Common myeloid progenitor, CD34-positive (primary cell): ENCODE measurements at regions not wholly inside any gene's neighbourhood (a gene's known extent, or its start where the extent isn't known, plus 50 kb on each side); places are given as distances from the start of the nearest gene placed in this dataset.
A peak's percentile ranks its signal among the peaks of the same experiment; 100 is the strongest.
"Not testable (repeated sequence)": the region's sequence is repeated elsewhere in the genome, so short reads cannot be mapped to it uniquely, and the experiment has no call there.

Source experiments
- CTCF ChIA-PET: fragments of 350-600 bp; sonication (Branson Sonifier 250); formaldehyde crosslinking; loops from one replicate; lab custom pipeline; 2021; ENCODE audit warnings: antibody characterized with exemption; lab: Charles Lee
- POLR2A ChIA-PET: fragments of 350-600 bp; sonication (Branson Sonifier 250); formaldehyde crosslinking; loops from one replicate; lab custom pipeline; 2021; ENCODE audit warnings: antibody characterized with exemption; lab: Charles Lee
- DNase-seq, 3 donors: peaks; one replicate each; pipeline versions ENCODE4 v3.0.0 to v3.0.0-alpha.2; 2013
- H3K27ac ChIP-seq, 2 experiments: 1 replicate in 1 of 2; 2 replicates in 1 of 2; pipeline ENCODE4 v1.7.0; 2013; ENCODE audit warnings: inconsistent platforms in 2 of 2, low read length in 2 of 2, mild to moderate bottlenecking in 2 of 2, low read depth in 1 of 2, moderate library complexity in 1 of 2; ENCODE audit not compliant: severe bottlenecking in 2 of 2, insufficient read depth in 1 of 2, poor library complexity in 1 of 2
- H3K27me3 ChIP-seq, 5 experiments: replicated peaks in 2 of 5; 1 replicate in 3 of 5; 2 replicates in 2 of 5; pipeline versions ENCODE4 v1.6.1 to v1.7.0; 2013; ENCODE audit warnings: low read length in 4 of 5, mild to moderate bottlenecking in 2 of 5, moderate library complexity in 2 of 5, inconsistent platforms in 1 of 5; ENCODE audit not compliant: insufficient read depth in 5 of 5, control insufficient read depth in 4 of 5
- H3K36me3 ChIP-seq, 4 experiments: 1 replicate in 2 of 4; 2 replicates in 2 of 4; pipeline versions ENCODE4 v1.6.1 to v1.7.0; 2013; ENCODE audit warnings: low read length in 3 of 4, control low read depth in 1 of 4, mild to moderate bottlenecking in 1 of 4; ENCODE audit not compliant: control insufficient read depth in 4 of 4, insufficient read depth in 4 of 4
- H3K4me1 ChIP-seq, 4 experiments: 1 replicate in 3 of 4; 2 replicates in 1 of 4; pipeline versions ENCODE4 v1.6.1 to v1.7.1; 2013; ENCODE audit warnings: low read length in 3 of 4, mild to moderate bottlenecking in 3 of 4, control low read depth in 1 of 4, inconsistent platforms in 1 of 4, moderate library complexity in 1 of 4; ENCODE audit not compliant: control insufficient read depth in 4 of 4, insufficient read depth in 4 of 4; ENCODE audit errors: control extremely low read depth in 1 of 4
- H3K4me3 ChIP-seq, 7 experiments: 1 replicate in 4 of 7; 2 replicates in 3 of 7; pipeline versions ENCODE4 v1.5.1 to v1.7.0; 2013; ENCODE audit warnings: mild to moderate bottlenecking in 7 of 7, low read length in 6 of 7, moderate library complexity in 6 of 7, inconsistent platforms in 2 of 7, low read depth in 2 of 7, control low read depth in 1 of 7; ENCODE audit not compliant: insufficient read depth in 4 of 7, control insufficient read depth in 1 of 7; ENCODE audit errors: extremely low read depth in 1 of 7
- H3K9me3 ChIP-seq, 5 experiments: 1 replicate in 4 of 5; 2 replicates in 1 of 5; pipeline versions ENCODE4 v1.6.1 to v1.7.1; 2013; ENCODE audit warnings: low read length in 4 of 5, mild to moderate bottlenecking in 2 of 5, inconsistent platforms in 1 of 5, low read depth in 1 of 5, moderate library complexity in 1 of 5; ENCODE audit not compliant: control insufficient read depth in 4 of 5, insufficient read depth in 2 of 5; ENCODE audit errors: control extremely low read depth in 1 of 5
- WGBS: methylation state at CpG from one replicate; pipeline ENCODE4 v1.1.5; 2013; ENCODE audit not compliant: insufficient coverage; 5-methylcytosine and 5-hydroxymethylcytosine counted together

DNA sequence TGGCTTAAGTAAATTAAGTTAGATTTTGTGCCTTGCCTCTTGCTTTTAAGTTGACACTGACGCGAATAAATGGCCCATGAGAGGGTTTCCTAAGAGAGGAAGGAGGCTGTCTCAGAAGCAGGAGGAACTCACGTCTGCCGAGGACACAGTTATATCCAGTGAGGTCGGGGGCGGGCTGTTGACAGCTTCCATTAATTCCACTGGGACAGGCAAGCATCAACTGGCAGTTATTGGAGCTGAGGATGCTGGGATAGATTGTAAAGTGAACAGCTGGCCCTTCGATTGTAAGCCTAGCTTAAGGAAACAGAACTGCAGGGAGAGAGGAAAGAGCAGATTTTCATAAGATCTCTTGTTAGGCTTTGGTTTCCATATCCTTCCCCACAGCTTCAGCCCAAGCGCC lies 399.2 kb downstream of the IPO8 start:
- no peaks in the 10 kb centered on the region for H3K36me3 ChIP-seq
- no peaks in the 10 kb centered on the region for H3K9me3 ChIP-seq
- H3K27ac ChIP-seq, result no peak overlapping the region
- H3K4me1 ChIP-seq, result no peaks in the 10 kb centered on the region
- ChIA-PET POLR2A (no interaction called here), CTCF (no interaction called here)
- DNase-seq, result no peak
- 65% methylated on average over 7 of the region's 8 CpGs for WGBS
- H3K27me3 ChIP-seq, result no peaks in the 10 kb centered on the region
- no peak overlapping the region for H3K4me3 ChIP-seq

DNA sequence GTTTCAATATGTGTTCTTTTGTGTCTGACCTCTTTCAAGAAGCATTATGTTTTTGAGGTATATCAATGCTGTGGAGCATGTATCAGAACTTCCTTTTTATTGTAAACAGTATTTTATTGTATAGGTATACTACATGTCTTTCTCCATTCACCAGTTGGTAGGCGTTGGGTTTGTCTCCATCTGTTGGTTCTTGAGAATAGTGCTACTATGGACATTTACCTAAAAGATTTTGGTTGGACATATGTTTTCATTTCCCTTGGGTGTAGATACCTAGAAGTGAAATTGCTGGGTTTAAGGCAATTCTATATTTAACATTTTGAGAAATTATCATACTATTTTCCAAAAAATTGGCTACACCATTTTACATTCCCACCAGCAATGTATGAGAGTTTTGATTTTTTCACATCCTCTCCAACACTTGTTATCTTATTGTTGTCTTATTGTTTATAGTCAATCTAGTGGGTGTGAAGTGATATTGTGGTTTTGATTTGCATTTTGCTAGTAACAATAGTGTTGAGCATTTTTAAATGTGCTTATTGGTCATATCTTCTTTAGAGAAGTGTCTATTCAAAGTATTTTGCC lies 409.2 kb downstream of the IPO8 start:
- Histone ChIP-seq H3K27me3 (no peaks in the 10 kb centered on the region), H3K36me3 (no peaks in the 10 kb centered on the region), H3K9me3 (no peaks in the 10 kb centered on the region), H3K4me3 (no peak overlapping the region), H3K4me1 (no peaks in the 10 kb centered on the region), H3K27ac (no peak overlapping the region)
- ChIA-PET POLR2A (no interaction called here), CTCF (no interaction called here)
- WGBS, result no CpG with 5 or more reads among the region's 1 CpG
- DNase-seq, result peak; percentile 2 to 8 (median 2)

DNA sequence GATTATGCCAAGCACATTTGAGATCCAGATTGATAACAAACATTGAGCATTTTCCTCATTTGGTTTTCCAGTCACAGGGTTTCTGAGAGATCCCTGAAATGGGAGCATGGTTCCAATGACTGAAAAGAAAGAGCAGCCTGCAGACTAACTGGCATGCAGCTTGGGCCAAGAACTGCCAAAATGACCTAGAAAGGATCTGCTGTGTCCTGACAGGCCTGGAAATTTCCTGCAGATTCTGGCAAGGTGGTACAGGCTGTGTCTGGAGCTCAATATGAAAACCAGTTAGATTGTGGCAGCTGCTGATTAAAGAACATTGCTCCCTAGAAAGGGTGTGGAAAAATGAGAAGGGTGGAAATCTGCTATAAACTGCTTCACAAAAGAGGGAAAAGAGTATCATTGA lies 417.3 kb downstream of the IPO8 start:
- no peak for DNase-seq
- H3K27ac ChIP-seq, result no peak overlapping the region
- ChIA-PET CTCF (no interaction called here), POLR2A (no interaction called here)
- H3K4me1 ChIP-seq, result no peaks in the 10 kb centered on the region
- no peaks in the 10 kb centered on the region for H3K36me3 ChIP-seq
- no peaks in the 10 kb centered on the region for H3K27me3 ChIP-seq
- H3K9me3 ChIP-seq, result no peaks in the 10 kb centered on the region
- no peak overlapping the region for H3K4me3 ChIP-seq

DNA sequence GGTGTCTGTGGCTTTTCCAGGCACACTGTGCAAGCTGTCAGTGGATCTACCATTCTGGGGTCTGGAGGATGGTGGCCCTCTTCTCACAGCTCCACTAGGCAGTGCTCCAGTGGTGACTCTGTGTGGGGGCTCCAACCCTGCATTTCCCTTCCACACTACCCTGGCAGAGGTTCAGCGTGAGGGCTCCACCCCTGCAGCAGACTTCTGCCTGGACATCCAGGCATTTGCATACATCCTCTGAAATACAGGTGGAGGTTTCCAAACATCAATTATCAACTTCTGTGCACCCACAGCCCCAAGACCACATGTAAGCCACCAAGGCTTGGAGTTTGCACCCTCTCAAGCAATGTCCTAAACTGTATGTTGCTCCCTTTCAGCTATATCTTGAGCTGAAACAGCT lies 423.2 kb downstream of the IPO8 start:
- H3K36me3 ChIP-seq, POLR2A ChIA-PET, H3K27me3 ChIP-seq, CTCF ChIA-PET, H3K4me3 ChIP-seq, H3K4me1 ChIP-seq, DNase-seq, H3K27ac ChIP-seq, H3K9me3 ChIP-seq: not testable (repeated sequence)
- WGBS, result 86% methylated on average over 1 of the region's 1 CpG

DNA sequence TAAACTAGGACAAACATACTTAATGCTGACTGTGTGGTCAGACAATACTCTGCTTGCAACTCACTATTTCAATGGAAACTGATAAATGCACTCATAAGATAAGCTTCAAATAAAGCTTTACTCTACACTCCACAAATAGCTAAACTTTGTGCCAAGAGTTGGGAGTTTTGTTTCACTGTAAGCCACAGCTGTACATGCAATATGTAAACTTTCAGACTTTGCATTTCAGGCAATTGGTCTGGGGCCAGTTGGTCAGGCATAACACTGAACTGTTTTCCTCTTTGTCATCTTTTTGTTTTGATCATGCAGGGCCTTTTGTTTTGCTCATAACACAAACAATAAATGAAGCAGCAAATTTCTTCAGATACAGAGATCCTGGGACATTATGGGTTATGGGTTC lies 426.2 kb downstream of the IPO8 start:
- Histone ChIP-seq H3K4me1 (no peaks in the 10 kb centered on the region), H3K9me3 (peaks cover 0 to 8% (median 3%) of the 10 kb centered on the region in 5 experiments), H3K4me3 (no peak overlapping the region), H3K36me3 (no peaks in the 10 kb centered on the region), H3K27ac (no peak overlapping the region), H3K27me3 (no peaks in the 10 kb centered on the region)
- ChIA-PET CTCF (no interaction called here), POLR2A (no interaction called here)
- DNase-seq, result no peak

DNA sequence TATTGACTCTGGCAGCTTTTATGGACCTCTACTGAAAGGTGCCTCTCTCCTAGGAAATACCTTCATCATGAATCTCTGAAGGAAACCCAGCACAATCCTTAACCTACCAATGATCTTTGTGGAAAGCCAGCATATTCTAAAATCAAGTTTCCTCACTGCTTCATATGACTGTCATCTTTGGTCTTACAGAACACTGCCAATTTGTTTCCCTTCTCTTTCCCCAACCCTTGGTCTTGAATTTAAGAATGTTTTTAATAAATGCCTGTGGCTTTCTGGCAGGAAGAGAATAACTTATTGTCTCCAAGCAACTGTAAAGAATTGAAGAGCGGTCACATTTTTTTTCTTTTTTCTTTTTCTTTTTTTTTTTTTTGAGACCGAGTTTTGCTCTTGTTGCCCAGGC lies 427.6 kb downstream of the IPO8 start:
- WGBS, result 100% methylated on average over 1 of the region's 2 CpGs
- ChIA-PET CTCF (no interaction called here), POLR2A (no interaction called here)
- Histone ChIP-seq H3K36me3 (no peaks in the 10 kb centered on the region), H3K9me3 (peaks cover 0 to 8% (median 3%) of the 10 kb centered on the region in 5 experiments), H3K4me1 (no peaks in the 10 kb centered on the region), H3K27ac (no peak overlapping the region), H3K4me3 (no peak overlapping the region), H3K27me3 (no peaks in the 10 kb centered on the region)
- no peak for DNase-seq

DNA sequence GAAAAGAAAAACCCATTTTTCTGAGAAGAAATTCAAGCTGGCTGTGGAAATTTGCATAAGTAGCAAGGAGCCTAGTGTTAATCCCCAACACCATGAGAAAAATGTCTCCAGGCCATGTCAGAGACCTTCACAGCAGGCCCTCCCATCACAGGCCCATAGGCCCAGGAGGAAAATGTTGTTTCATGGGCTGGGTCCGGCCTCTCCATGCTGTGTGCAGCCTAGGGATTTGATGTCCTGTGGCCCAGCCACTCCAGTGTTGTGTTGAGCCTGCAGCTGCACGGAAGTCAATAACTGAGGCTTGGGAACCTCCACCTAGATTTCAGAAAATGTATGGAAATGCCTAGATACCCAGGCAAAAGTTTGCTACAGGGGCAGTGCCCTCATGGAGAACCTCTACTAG lies 432.2 kb downstream of the IPO8 start:
- H3K4me3 ChIP-seq, result no peak overlapping the region
- H3K27me3 ChIP-seq, result no peaks in the 10 kb centered on the region
- no peak for DNase-seq
- H3K9me3 ChIP-seq, result no peaks in the 10 kb centered on the region
- 88% methylated on average over 2 of the region's 2 CpGs for WGBS
- no peak overlapping the region for H3K27ac ChIP-seq
- H3K36me3 ChIP-seq, result no peaks in the 10 kb centered on the region
- H3K4me1 ChIP-seq, result no peaks in the 10 kb centered on the region
- CTCF ChIA-PET, result no interaction called here
- POLR2A ChIA-PET, result no interaction called here
